ENCODE measurements at regions not wholly inside any gene's neighbourhood (a gene's known extent, or its start where the extent isn't known, plus 50 kb on each side); places are given as distances from the start of the nearest gene placed in this dataset.

- TF ChIP-seq CTCF (IDR thresholded peaks at IDR 0.05; ENCODE audit: low read length) (no peak), EZH2 (IDR thresholded peaks at IDR 0.05; ENCODE audit: borderline replicate concordance, low read length) (no peak)
These were observed 282.5 kb upstream of the EPHA3 start for GRCh38 chr3:88824666-88825564.

Data from OCI-LY1 (cell line).